H1 (cell line): ENCODE measurements at regions not wholly inside any gene's neighbourhood (a gene's known extent, or its start where the extent isn't known, plus 50 kb on each side); places are given as distances from the start of the nearest gene placed in this dataset.

ENCODE experiments used
- CTCF ChIA-PET: fragments of 300-600 bp; sonication (Branson Sonifier 250); formaldehyde crosslinking; loops from one replicate; lab custom pipeline; 2021; ENCODE audit not compliant: partially characterized antibody; lab: Charles Lee
- POLR2A ChIA-PET: fragments of 300-600 bp; sonication (Branson Sonifier 250); formaldehyde crosslinking; loops from one replicate; lab custom pipeline; 2021; ENCODE audit warnings: inconsistent platforms; ENCODE audit not compliant: partially characterized antibody; lab: Charles Lee
- DNase-seq, 2 experiments: peaks; one replicate each; pipeline versions ENCODE4 v3.0.0 to v3.0.0-alpha.2; 2010 to 2022; ENCODE audit warnings: low spot score in 2 of 2, low read depth in 1 of 2, mixed read lengths in 1 of 2
- FAIRE-seq: peaks from 2 replicates; lab custom pipeline; 2011; peaks lifted over from hg19 to GRCh38; lab: Jason Lieb, UNC
- H2AFZ ChIP-seq: 2 replicates; pipeline ENCODE4 v1.8.1; 2012; ENCODE audit warnings: low read length, inconsistent platforms
- H2AK5ac ChIP-seq: 2 replicates; pipeline ENCODE4 v1.6.1; 2013; ENCODE audit warnings: low read depth, low read length
- H2BK120ac ChIP-seq: replicated peaks from 2 replicates; pipeline ENCODE3; 2013; ENCODE audit warnings: low read depth, low read length, inconsistent platforms
- H2BK12ac ChIP-seq: 2 replicates; pipeline ENCODE4 v1.6.1; 2013; ENCODE audit warnings: low read depth, low read length
- H2BK15ac ChIP-seq: 2 replicates; pipeline ENCODE4 v1.6.1; 2013; ENCODE audit warnings: low read length
- H2BK20ac ChIP-seq: 2 replicates; pipeline ENCODE4 v1.6.1; 2013; ENCODE audit warnings: low read length
- H2BK5ac ChIP-seq: 2 replicates; pipeline ENCODE4 v1.6.1; 2013; ENCODE audit warnings: low read depth, low read length
- H3K14ac ChIP-seq: 2 replicates; pipeline ENCODE4 v1.6.1; 2013; ENCODE audit warnings: inconsistent platforms; ENCODE audit not compliant: insufficient read length
- H3K18ac ChIP-seq: 2 replicates; pipeline ENCODE4 v1.6.1; 2013; ENCODE audit warnings: low read length; ENCODE audit errors: extremely low read depth
- H3K23ac ChIP-seq: 2 replicates; pipeline ENCODE4 v1.6.1; 2013; ENCODE audit warnings: inconsistent platforms; ENCODE audit not compliant: insufficient read length
- H3K23me2 ChIP-seq: 2 replicates; pipeline ENCODE4 v1.6.1; 2013; ENCODE audit warnings: low read depth, low read length
- H3K27ac ChIP-seq: 2 replicates; pipeline ENCODE4 v1.6.1; 2011; ENCODE audit warnings: low read depth, low read length, inconsistent platforms
- H3K27me3 ChIP-seq, 4 experiments: replicated peaks in 1 of 4; 1 replicate in 1 of 4; 2 replicates in 3 of 4; pipeline versions ENCODE4 v1.6.1 to v1.8.1; 2011 to 2013; ENCODE audit warnings: low read length in 3 of 4, mild to moderate bottlenecking in 3 of 4, inconsistent platforms in 2 of 4, mixed read lengths in 2 of 4, moderate library complexity in 1 of 4; ENCODE audit not compliant: control insufficient read depth in 3 of 4, insufficient read depth in 3 of 4; ENCODE audit errors: extremely low read depth in 1 of 4
- H3K36me3 ChIP-seq, 4 experiments: 2 replicates each; pipeline versions ENCODE4 v1.6.1 to v1.8.1; 2011 to 2013; ENCODE audit warnings: mild to moderate bottlenecking in 4 of 4, low read length in 3 of 4, moderate library complexity in 2 of 4, control low read depth in 1 of 4, inconsistent platforms in 1 of 4; ENCODE audit not compliant: insufficient read depth in 4 of 4, control insufficient read depth in 2 of 4
- H3K4ac ChIP-seq: replicated peaks from 2 replicates; pipeline ENCODE3; 2013; ENCODE audit warnings: low read length, low read depth, mixed read lengths, inconsistent platforms; ENCODE audit not compliant: insufficient read length
- H3K4me1 ChIP-seq, 4 experiments: replicated peaks in 1 of 4; 1 replicate in 1 of 4; 2 replicates in 3 of 4; pipeline versions ENCODE4 v1.6.1 to v1.8.1; 2011 to 2013; ENCODE audit warnings: low read length in 3 of 4, inconsistent platforms in 2 of 4, mixed read lengths in 1 of 4; ENCODE audit not compliant: insufficient read depth in 4 of 4, control insufficient read depth in 3 of 4
- H3K4me2 ChIP-seq, 2 experiments: 2 replicates each; pipeline versions ENCODE4 v1.6.1 to v1.8.1; 2011 to 2013; ENCODE audit warnings: low read depth in 2 of 2, low read length in 2 of 2, control low read depth in 1 of 2, inconsistent platforms in 1 of 2, mild to moderate bottlenecking in 1 of 2; ENCODE audit not compliant: insufficient read depth in 1 of 2
- H3K4me3 ChIP-seq, 4 experiments: fragments of 200-600, 300-600 bp in 1 of 4; sonication (generic), shearing (Covaris generic), sonication (Bioruptor Twin) in 1 of 4; 2 replicates each; pipeline versions ENCODE4 v1.5.1 to v1.8.1; 2011 to 2016; ENCODE audit warnings: low read length in 4 of 4, low read depth in 3 of 4, control low read depth in 2 of 4, inconsistent platforms in 2 of 4, mild to moderate bottlenecking in 2 of 4, mixed read lengths in 1 of 4, moderate library complexity in 1 of 4; ENCODE audit not compliant: insufficient read depth in 2 of 4; ENCODE audit errors: extremely low read depth in 1 of 4
- H3K56ac ChIP-seq: replicated peaks from 2 replicates; pipeline ENCODE3; 2013; ENCODE audit warnings: low read depth, mild to moderate bottlenecking, mixed read lengths, low read length, inconsistent platforms; ENCODE audit not compliant: insufficient read length
- H3K79me1 ChIP-seq: 2 replicates; pipeline ENCODE4 v1.6.1; 2013; ENCODE audit warnings: low read depth, low read length, control low read depth
- H3K79me2 ChIP-seq, 2 experiments: 2 replicates each; pipeline versions ENCODE4 v1.6.1 to v1.8.1; 2012 to 2013; ENCODE audit warnings: low read length in 2 of 2, mild to moderate bottlenecking in 2 of 2, inconsistent platforms in 1 of 2; ENCODE audit not compliant: insufficient read depth in 2 of 2, control insufficient read depth in 1 of 2
- H3K9ac ChIP-seq, 4 experiments: replicated peaks in 1 of 4; 1 replicate in 1 of 4; 2 replicates in 3 of 4; pipeline versions ENCODE4 v1.6.1 to v1.8.1; 2011 to 2013; ENCODE audit warnings: low read depth in 3 of 4, low read length in 3 of 4, control low read depth in 2 of 4, mild to moderate bottlenecking in 2 of 4, moderate library complexity in 2 of 4, inconsistent platforms in 1 of 4; ENCODE audit errors: extremely low read depth in 1 of 4
- H3K9me3 ChIP-seq, 2 experiments: 2 replicates each; pipeline versions ENCODE4 v1.6.1 to v1.8.1; 2012 to 2013; ENCODE audit warnings: mild to moderate bottlenecking in 2 of 2, moderate library complexity in 2 of 2, control low read depth in 1 of 2, inconsistent platforms in 1 of 2, low read depth in 1 of 2, low read length in 1 of 2, mixed read lengths in 1 of 2; ENCODE audit not compliant: insufficient read depth in 2 of 2
- H4K20me1 ChIP-seq, 2 experiments: replicated peaks in 1 of 2; 2 replicates each; pipeline versions ENCODE3 to v1.8.1; 2011 to 2013; ENCODE audit warnings: inconsistent platforms in 2 of 2, low read length in 2 of 2, mild to moderate bottlenecking in 1 of 2; ENCODE audit not compliant: insufficient read depth in 2 of 2, control insufficient read depth in 1 of 2
- H4K5ac ChIP-seq: 2 replicates; pipeline ENCODE4 v1.6.1; 2013; ENCODE audit warnings: low read length, low read depth, mixed read lengths, inconsistent platforms; ENCODE audit not compliant: insufficient read length
- H4K8ac ChIP-seq: 2 replicates; pipeline ENCODE4 v1.8.0; 2013; ENCODE audit warnings: mild to moderate bottlenecking, moderate library complexity, low read length, inconsistent platforms; ENCODE audit not compliant: insufficient read depth; ENCODE audit errors: extremely low read depth
- H4K91ac ChIP-seq: replicated peaks from 2 replicates; pipeline ENCODE3; 2013; ENCODE audit warnings: low read length, mixed read lengths, inconsistent platforms; ENCODE audit not compliant: insufficient read length
- BACH1 ChIP-seq: IDR thresholded peaks from 2 replicates; pipeline ENCODE4 v1.6.1; 2012; ENCODE audit warnings: low read length, improper control_type of control experiment
- BRCA1 ChIP-seq: IDR thresholded peaks from 2 replicates; pipeline ENCODE4 v1.6.1; 2012; ENCODE audit warnings: low read depth, low read length, improper control_type of control experiment
- CBX8 ChIP-seq: fragments of 300-800, 300-1000 bp; sonication (generic); IDR thresholded peaks from 2 replicates; pipeline ENCODE4 v1.7.1; 2016; ENCODE audit warnings: low read depth, low read length, borderline replicate concordance
- CEBPB ChIP-seq: IDR thresholded peaks from 2 replicates; pipeline ENCODE4 v1.6.1; 2012; ENCODE audit warnings: low read depth, low read length
- EP300 ChIP-seq, 2 experiments: IDR thresholded peaks; 1 replicate in 1 of 2; 2 replicates in 1 of 2; pipeline ENCODE4 v1.6.1; 2011 to 2012; ENCODE audit warnings: low read depth in 2 of 2, low read length in 2 of 2, mild to moderate bottlenecking in 2 of 2, borderline replicate concordance in 1 of 2, inconsistent platforms in 1 of 2, moderate library complexity in 1 of 2
- EZH2 ChIP-seq: fragments of 200-600 bp; sonication (generic); IDR thresholded peaks from 2 replicates; pipeline ENCODE4 v1.7.1; 2012; ENCODE audit warnings: low read depth, mild to moderate bottlenecking, moderate library complexity, low read length, inconsistent platforms; ENCODE audit not compliant: severe bottlenecking
- JUN ChIP-seq: IDR thresholded peaks from 2 replicates; pipeline ENCODE4 v1.6.1; 2011; ENCODE audit warnings: low read depth, mild to moderate bottlenecking, improper control_type of control experiment, low read length
- JUND ChIP-seq: IDR thresholded peaks from 2 replicates; pipeline ENCODE4 v1.6.1; 2011; ENCODE audit warnings: mild to moderate bottlenecking, improper control_type of control experiment, low read length
- PHF8 ChIP-seq: fragments of 200-600 bp; sonication (generic); conservative IDR thresholded peaks from 2 replicates; pipeline ENCODE4 v1.7.1; 2012; ENCODE audit warnings: low read depth, mild to moderate bottlenecking, inconsistent platforms, low read length, moderate library complexity
- POLR2AphosphoS5 ChIP-seq: IDR thresholded peaks from 2 replicates; pipeline ENCODE4 v1.6.1; 2011; ENCODE audit warnings: low read depth, low read length
- SIN3A ChIP-seq, 2 experiments: IDR thresholded peaks in 1 of 2; conservative IDR thresholded peaks in 1 of 2; 2 replicates each; pipeline ENCODE4 v1.6.1; 2011 to 2012; ENCODE audit warnings: low read length in 2 of 2, improper control_type of control experiment in 1 of 2, low read depth in 1 of 2, mild to moderate bottlenecking in 1 of 2
- SIX5 ChIP-seq: IDR thresholded peaks from 2 replicates; pipeline ENCODE4 v1.6.1; 2011; ENCODE audit warnings: mild to moderate bottlenecking, low read depth, low read length
- WGBS, 2 experiments: shearing (Covaris generic) in 1 of 2; methylation state at CpG; one replicate each; pipeline versions ENCODE4 v1.1.6 to v1.1.7; 2013 to 2015; ENCODE audit warnings: low lambda C conversion rate in 2 of 2, mixed read lengths in 2 of 2, inconsistent platforms in 1 of 2, low coverage in 1 of 2, missing lambda C conversion rate in 1 of 2; ENCODE audit not compliant: insufficient replicate concordance in 2 of 2, insufficient coverage in 1 of 2, insufficient read length in 1 of 2; ENCODE audit errors: extremely low coverage in 1 of 2, missing lambda C conversion rate in 1 of 2; 5-methylcytosine and 5-hydroxymethylcytosine counted together

- H2BK12ac ChIP-seq = no peak overlapping the region
- H3K4me1 ChIP-seq = no peaks in the 10 kb centered on the region
- FAIRE-seq = no peak
- no peaks in the 10 kb centered on the region for H3K23me2 ChIP-seq
- peaks cover 48 to 61% of the 10 kb centered on the region in 2 experiments for H3K9me3 ChIP-seq
- POLR2A ChIA-PET = no interaction called here
- H3K36me3 ChIP-seq = no peaks in the 10 kb centered on the region
- TF ChIP-seq EZH2 (no peak), EP300 (IDR thresholded peaks at IDR 0.05; ENCODE audit: borderline replicate concordance in 1 of 2, low read depth in 2 of 2, low read length in 2 of 2) (no peak), CEBPB (no peak), CBX8 (no peak), JUN (no peak), SIN3A (conservative IDR thresholded peaks at IDR 0.05 in 1 of 2, IDR thresholded peaks at IDR 0.05 in 1 of 2; ENCODE audit: low read depth in 1 of 2, low read length in 2 of 2) (no peak), PHF8 (no peak), SIX5 (no peak), BRCA1 (no peak), POLR2AphosphoS5 (no peak), JUND (no peak), BACH1 (no peak)
- no peak overlapping the region for H4K91ac ChIP-seq
- H3K4ac ChIP-seq = no peak overlapping the region
- H3K27me3 ChIP-seq = no peaks in the 10 kb centered on the region
- H3K4me2 ChIP-seq = no peak overlapping the region
- no peak overlapping the region for H2BK120ac ChIP-seq
- 63% methylated on average over 2 of the region's 2 CpGs; no CpG with 5 or more reads in 1 of the 2 experiments for WGBS, 2 experiments
- no peak overlapping the region for H4K8ac ChIP-seq
- no peak for DNase-seq
- no peaks in the 10 kb centered on the region for H3K79me2 ChIP-seq
- no peak overlapping the region for H2BK5ac ChIP-seq
- H2BK15ac ChIP-seq = no peak overlapping the region
- no peak overlapping the region for H2BK20ac ChIP-seq
- H4K5ac ChIP-seq = no peak overlapping the region
- H3K79me1 ChIP-seq = no peaks in the 10 kb centered on the region
- no peak overlapping the region for H2AK5ac ChIP-seq
- no peak overlapping the region for H3K18ac ChIP-seq
- CTCF ChIA-PET = no interaction called here
- no peak overlapping the region for H3K14ac ChIP-seq
- no peak overlapping the region for H3K27ac ChIP-seq
- no peak overlapping the region for H3K56ac ChIP-seq
- no peak overlapping the region for H2AFZ ChIP-seq
- H3K9ac ChIP-seq = no peak overlapping the region
- no peaks in the 10 kb centered on the region for H4K20me1 ChIP-seq
- H3K4me3 ChIP-seq = no peak overlapping the region
- no peak overlapping the region for H3K23ac ChIP-seq
These were observed 82.6 kb downstream of the ZNF723 start for GRCh38 chr19:22914646-22915045.
